Right lobe of liver (tissue), 4 donors: ENCODE measurements at regions not wholly inside any gene's neighbourhood (a gene's known extent, or its start where the extent isn't known, plus 50 kb on each side); places are given as distances from the start of the nearest gene placed in this dataset.

Experiments used
- CTCF ChIP-seq, 4 donors: fragments of 200-600 bp in 3 of 4; fragments of 450-650 bp in 1 of 4; IDR thresholded peaks; one replicate each; pipeline versions ENCODE4 v1.5.1 to v1.8.0; 2016 to 2022; ENCODE audit warnings: antibody characterized with exemption in 4 of 4, mild to moderate bottlenecking in 2 of 4
- POLR2A ChIP-seq: fragments of 450-650 bp; IDR thresholded peaks from one replicate; pipeline ENCODE4 v1.6.1; 2017; ENCODE audit warnings: antibody characterized with exemption, mild to moderate bottlenecking
- donor health status: DM: no; HTN: no; CAD: no.
- donor health status: DM: no; HTN: no; CAD: no.
- donor health status: DM: no; HTN: yes; CAD: no.

GRCh38 chr13:73732350-73732749 lies 401.9 kb downstream of the KLF12 start:
- TF ChIP-seq POLR2A (no peak), CTCF (IDR thresholded peaks at IDR 0.05) (no peak)
